ENCODE measurements at regions not wholly inside any gene's neighbourhood (a gene's known extent, or its start where the extent isn't known, plus 50 kb on each side); places are given as distances from the start of the nearest gene placed in this dataset.

GRCh38 chr10:123445261-123445775 is 220.8 kb upstream of the GPR26 start (continued):
- no peak for TF ChIP-seq CERS6 (CRISPR knock-in tag; IDR thresholded peaks at IDR 0.05)
- no peak for TF ChIP-seq IKZF4 (CRISPR knock-in tag; IDR thresholded peaks at IDR 0.05; ENCODE audit: borderline replicate concordance, low read depth, not compliant biosample characterization)
- TF ChIP-seq PRDM10 (CRISPR knock-in tag; IDR thresholded peaks at IDR 0.05; ENCODE audit: low read depth) = no peak
- TF ChIP-seq ZNF138 (CRISPR knock-in tag; IDR thresholded peaks at IDR 0.05; ENCODE audit: low read depth) = no peak
- TF ChIP-seq NFE2 (CRISPR knock-in tag; IDR thresholded peaks at IDR 0.05) = no peak
- TF ChIP-seq ATM (IDR thresholded peaks at IDR 0.05; ENCODE audit: borderline replicate concordance) = no peak

- no peaks in the 10 kb centered on the region for H3K36me3 ChIP-seq (replicated peaks in 1 of 2; ENCODE audit: control insufficient read depth in 1 of 2, insufficient read depth in 2 of 2, low read length in 2 of 2)
- no peak overlapping the region for H2AFZ ChIP-seq (ENCODE audit: low read length)
- H3K4me1 ChIP-seq (ENCODE audit: insufficient read depth, low read length) = no peaks in the 10 kb centered on the region
- BruUV-seq (replicated peaks) = no TSS peak
- H4K20me1 ChIP-seq (ENCODE audit: insufficient read depth, low read length) = no peaks in the 10 kb centered on the region
- POLR2A ChIA-PET = no interaction called here
- H3K4me3 ChIP-seq (replicated peaks in 1 of 3; ENCODE audit: insufficient read depth in 1 of 3, low read depth in 2 of 3, low read length in 3 of 3) = no peak overlapping the region
- no peaks in the 10 kb centered on the region for H3K9me3 ChIP-seq (ENCODE audit: low read length)
- H3K27ac ChIP-seq (ENCODE audit: extremely low read length, insufficient read depth, low read length) = no peak overlapping the region
- intact Hi-C loops (cut with micrococcal nuclease; ENCODE audit: unreplicated experiment) (no loop called here), in situ Hi-C loops (cut with HindIII; ENCODE audit: extremely low pct_ligation_motif_present, low pct_unique_long_range_greater_than_20kb) (no loop called here)
- FAIRE-seq = no peak
- no peak for DNase-seq (ENCODE audit: low spot score)
- CTCF ChIA-PET (ENCODE audit: low intra/inter-chr PET ratio, low total read pairs) = no interaction called here
- peaks cover 1 to 3% of the 10 kb centered on the region in 2 experiments; a peak in 1 of 5 replicates for H3K27me3 ChIP-seq (ENCODE audit: control insufficient read depth in 1 of 2, insufficient read depth in 2 of 2, low read length in 2 of 2)
- no peak overlapping the region for H3K9ac ChIP-seq (ENCODE audit: insufficient read depth, low read depth, low read length)
- no peak for TF ChIP-seq ZNF776 (CRISPR knock-in tag; IDR thresholded peaks at IDR 0.05)
- TF ChIP-seq POLR2G (IDR thresholded peaks at IDR 0.05; ENCODE audit: low read depth, low read length) = no peak
- no peak for TF ChIP-seq ZNF441 (CRISPR knock-in tag; IDR thresholded peaks at IDR 0.05; ENCODE audit: borderline replicate concordance)
- no peak for TF ChIP-seq ZNF276 (CRISPR knock-in tag; IDR thresholded peaks at IDR 0.05; ENCODE audit: low read depth)
- no peak for TF ChIP-seq PAX8 (CRISPR knock-in tag; IDR thresholded peaks at IDR 0.05; ENCODE audit: borderline replicate concordance)
- WGBS (ENCODE audit: low lambda C conversion rate) = 27% methylated on average over 7 of the region's 10 CpGs
- no peak for ATAC-seq
- no peak overlapping the region for H3K4me2 ChIP-seq (ENCODE audit: low read depth, low read length)
- no peaks in the 10 kb centered on the region for H3K79me2 ChIP-seq (ENCODE audit: insufficient read depth, low read length)
These were observed 219.6 kb upstream of the GPR26 start for GRCh38 chr10:123446449-123447156.

All from HepG2 (cell line).